Mesenchymal stem cell (in vitro differentiated cells and primary cell): ENCODE measurements at regions not wholly inside any gene's neighbourhood (a gene's known extent, or its start where the extent isn't known, plus 50 kb on each side); places are given as distances from the start of the nearest gene placed in this dataset.

Experiments used
- DNase-seq: peaks from one replicate; pipeline ENCODE4 v3.0.0-alpha.2; 2013
- H2AFZ ChIP-seq: one replicate; pipeline ENCODE4 v1.6.1; 2013; ENCODE audit warnings: low read depth, mild to moderate bottlenecking, control low read depth, inconsistent platforms, low read length, moderate library complexity
- H2AK5ac ChIP-seq: 2 replicates; pipeline ENCODE4 v1.6.1; 2013; ENCODE audit warnings: low read length, moderate library complexity, mild to moderate bottlenecking, inconsistent platforms; ENCODE audit not compliant: severe bottlenecking
- H2BK120ac ChIP-seq: one replicate; pipeline ENCODE4 v1.6.1; 2013; ENCODE audit warnings: low read depth, mild to moderate bottlenecking, inconsistent platforms, low read length, moderate library complexity
- H2BK12ac ChIP-seq, 2 experiments: one replicate each; pipeline ENCODE4 v1.6.1; 2013; ENCODE audit warnings: inconsistent platforms in 2 of 2, low read length in 2 of 2, mild to moderate bottlenecking in 2 of 2, moderate library complexity in 2 of 2, control low read depth in 1 of 2
- H2BK15ac ChIP-seq: one replicate; pipeline ENCODE4 v1.6.1; 2013; ENCODE audit warnings: mild to moderate bottlenecking, low read depth, inconsistent platforms; ENCODE audit not compliant: poor library complexity, severe bottlenecking
- H2BK5ac ChIP-seq: 2 replicates; pipeline ENCODE4 v1.6.1; 2013; ENCODE audit warnings: low read depth, mild to moderate bottlenecking, low read length, control low read depth, inconsistent platforms; ENCODE audit not compliant: poor library complexity, severe bottlenecking
- H3K14ac ChIP-seq, 2 experiments: one replicate each; pipeline ENCODE4 v1.6.1; 2013; ENCODE audit warnings: inconsistent platforms in 2 of 2, low read length in 2 of 2, control low read depth in 1 of 2, mild to moderate bottlenecking in 1 of 2, moderate library complexity in 1 of 2
- H3K18ac ChIP-seq, 2 experiments: one replicate each; pipeline ENCODE4 v1.6.1; 2013; ENCODE audit warnings: inconsistent platforms in 2 of 2, low read length in 2 of 2, control low read depth in 1 of 2, low read depth in 1 of 2, mild to moderate bottlenecking in 1 of 2
- H3K23ac ChIP-seq, 2 experiments: one replicate each; pipeline ENCODE4 v1.6.1; 2013; ENCODE audit warnings: inconsistent platforms in 2 of 2, low read length in 2 of 2, mild to moderate bottlenecking in 2 of 2, moderate library complexity in 2 of 2, control low read depth in 1 of 2
- H3K27ac ChIP-seq: 2 replicates; pipeline ENCODE4 v1.5.1; 2013; ENCODE audit warnings: mild to moderate bottlenecking, moderate library complexity, low read length, control low read depth, inconsistent platforms; ENCODE audit not compliant: poor library complexity, severe bottlenecking
- H3K27me3 ChIP-seq, 2 experiments: 2 replicates each; pipeline versions ENCODE4 v1.6.1 to v1.7.0; 2013; ENCODE audit warnings: low read length in 2 of 2, mild to moderate bottlenecking in 2 of 2, moderate library complexity in 2 of 2, control low read depth in 1 of 2, inconsistent platforms in 1 of 2; ENCODE audit not compliant: control insufficient read depth in 1 of 2, insufficient read depth in 1 of 2
- H3K36me3 ChIP-seq, 2 experiments: 2 replicates each; pipeline versions ENCODE4 v1.6.1 to v1.7.0; 2013; ENCODE audit warnings: low read length in 2 of 2, control low read depth in 1 of 2, inconsistent platforms in 1 of 2, low read depth in 1 of 2, mild to moderate bottlenecking in 1 of 2; ENCODE audit not compliant: insufficient read depth in 2 of 2, control insufficient read depth in 1 of 2
- H3K4ac ChIP-seq, 2 experiments: one replicate each; pipeline ENCODE4 v1.6.1; 2013; ENCODE audit warnings: inconsistent platforms in 2 of 2, low read length in 2 of 2, mild to moderate bottlenecking in 2 of 2, moderate library complexity in 2 of 2, control low read depth in 1 of 2, low read depth in 1 of 2
- H3K4me1 ChIP-seq: 2 replicates; pipeline ENCODE4 v1.6.1; 2013; ENCODE audit warnings: low read depth, low read length, control low read depth; ENCODE audit not compliant: control insufficient read depth, insufficient read depth
- H3K4me2 ChIP-seq: 2 replicates; pipeline ENCODE4 v1.6.1; 2013; ENCODE audit warnings: low read length, mild to moderate bottlenecking, inconsistent platforms; ENCODE audit not compliant: poor library complexity, severe bottlenecking
- H3K4me3 ChIP-seq, 2 experiments: 2 replicates each; pipeline versions ENCODE4 v1.5.1 to v1.7.0; 2013; ENCODE audit warnings: low read length in 2 of 2, mild to moderate bottlenecking in 2 of 2, control low read depth in 1 of 2, low read depth in 1 of 2; ENCODE audit not compliant: insufficient read depth in 1 of 2
- H3K79me1 ChIP-seq: replicated peaks from 2 replicates; pipeline ENCODE4 v1.6.1; 2013; ENCODE audit warnings: mild to moderate bottlenecking, control low read depth, low read length, inconsistent platforms; ENCODE audit not compliant: poor library complexity, severe bottlenecking
- H3K9ac ChIP-seq: 2 replicates; pipeline ENCODE4 v1.7.0; 2013; ENCODE audit warnings: mild to moderate bottlenecking, low read length, moderate library complexity
- H3K9me3 ChIP-seq: 2 replicates; pipeline ENCODE4 v1.7.0; 2013; ENCODE audit warnings: mild to moderate bottlenecking, low read length; ENCODE audit not compliant: control insufficient read depth
- H4K8ac ChIP-seq: one replicate; pipeline ENCODE4 v1.6.1; 2013; ENCODE audit warnings: inconsistent platforms, mild to moderate bottlenecking, low read length, moderate library complexity
- H4K91ac ChIP-seq: one replicate; pipeline ENCODE4 v1.6.1; 2013; ENCODE audit warnings: mild to moderate bottlenecking, low read length, inconsistent platforms
- WGBS: methylation state at CpG from one replicate; pipeline ENCODE4 v1.1.7; 2013; ENCODE audit warnings: mixed read lengths; 5-methylcytosine and 5-hydroxymethylcytosine counted together

DNA sequence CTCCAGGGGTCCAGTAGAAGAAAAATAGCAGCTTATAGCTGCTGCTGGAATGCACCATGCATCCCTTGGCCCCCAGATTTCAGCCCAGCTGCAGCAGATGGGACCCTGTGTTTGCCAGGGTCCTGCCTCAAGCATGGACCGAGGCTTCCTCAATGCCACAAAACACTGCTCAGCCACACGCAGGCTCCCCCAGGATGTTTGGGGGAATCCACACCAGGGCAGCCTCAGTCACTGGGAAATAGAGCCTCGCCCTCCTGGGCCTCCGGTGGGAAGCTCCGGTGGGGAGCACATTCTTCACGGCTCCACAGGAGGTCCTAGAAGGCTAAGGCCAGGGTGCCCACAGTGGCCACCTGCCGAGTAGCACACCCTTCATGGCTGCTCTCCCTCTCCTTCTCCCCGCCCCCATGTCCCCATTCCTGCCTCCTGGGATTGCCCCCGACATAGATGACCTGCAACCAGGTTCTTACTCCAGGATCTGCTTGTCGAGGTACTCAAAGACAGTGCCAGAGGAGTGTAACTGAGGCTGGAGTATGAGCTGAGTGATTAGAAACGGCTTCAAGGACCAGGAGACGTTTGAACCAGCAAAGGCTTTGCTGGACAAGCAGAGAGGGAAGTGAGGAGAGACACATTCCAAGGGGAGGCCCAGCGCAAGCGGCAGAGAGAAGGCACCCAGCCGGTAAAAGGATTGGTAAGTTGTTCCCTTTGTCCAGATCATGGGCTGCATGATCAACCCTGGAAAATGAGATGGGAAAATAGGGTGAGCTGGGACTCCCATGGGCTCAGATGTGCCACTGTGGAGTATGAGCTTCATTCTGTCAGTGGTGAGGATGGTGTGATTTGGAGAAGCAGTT, 110.7 kb upstream of the UQCRFS1 start:
- Histone ChIP-seq H3K27ac (no peak overlapping the region), H3K23ac (no peak overlapping the region), H3K9me3 (no peaks in the 10 kb centered on the region), H3K14ac (no peak overlapping the region), H3K4me2 (no peak overlapping the region), H2AK5ac (no peak overlapping the region), H2BK5ac (no peak overlapping the region), H3K18ac (no peak overlapping the region), H2BK15ac (no peak overlapping the region), H3K9ac (no peak overlapping the region), H3K4ac (no peak overlapping the region), H2BK120ac (no peak overlapping the region), H3K4me1 (no peaks in the 10 kb centered on the region), H3K27me3 (no peaks in the 10 kb centered on the region), H3K36me3 (no peaks in the 10 kb centered on the region), H3K79me1 (no peaks in the 10 kb centered on the region), H2AFZ (no peak overlapping the region), H4K91ac (no peak overlapping the region), H4K8ac (no peak overlapping the region), H3K4me3 (no peak overlapping the region), H2BK12ac (no peak overlapping the region)
- no peak for DNase-seq
- 70% methylated on average over 14 of the region's 15 CpGs for WGBS

GRCh38 chr19:29324291-29324680, 111.3 kb upstream of the UQCRFS1 start:
- no peaks in the 10 kb centered on the region for H3K9me3 ChIP-seq
- no peak overlapping the region for H2BK15ac ChIP-seq
- H3K9ac ChIP-seq: no peak overlapping the region
- H3K4ac ChIP-seq: no peak overlapping the region
- H3K18ac ChIP-seq: no peak overlapping the region
- no peak overlapping the region for H3K4me3 ChIP-seq
- no peak overlapping the region for H3K27ac ChIP-seq
- WGBS: 78% methylated on average over 8 of the region's 8 CpGs
- no peak overlapping the region for H4K91ac ChIP-seq
- no peaks in the 10 kb centered on the region for H3K36me3 ChIP-seq
- H2BK5ac ChIP-seq: no peak overlapping the region
- no peak overlapping the region for H3K23ac ChIP-seq
- H3K4me2 ChIP-seq: no peak overlapping the region
- H2BK12ac ChIP-seq: no peak overlapping the region
- no peaks in the 10 kb centered on the region for H3K27me3 ChIP-seq
- H3K79me1 ChIP-seq: no peaks in the 10 kb centered on the region
- no peak overlapping the region for H3K14ac ChIP-seq
- H4K8ac ChIP-seq: no peak overlapping the region
- no peaks in the 10 kb centered on the region for H3K4me1 ChIP-seq
- H2AFZ ChIP-seq: no peak overlapping the region
- no peak overlapping the region for H2BK120ac ChIP-seq
- DNase-seq: no peak
- no peak overlapping the region for H2AK5ac ChIP-seq

DNA sequence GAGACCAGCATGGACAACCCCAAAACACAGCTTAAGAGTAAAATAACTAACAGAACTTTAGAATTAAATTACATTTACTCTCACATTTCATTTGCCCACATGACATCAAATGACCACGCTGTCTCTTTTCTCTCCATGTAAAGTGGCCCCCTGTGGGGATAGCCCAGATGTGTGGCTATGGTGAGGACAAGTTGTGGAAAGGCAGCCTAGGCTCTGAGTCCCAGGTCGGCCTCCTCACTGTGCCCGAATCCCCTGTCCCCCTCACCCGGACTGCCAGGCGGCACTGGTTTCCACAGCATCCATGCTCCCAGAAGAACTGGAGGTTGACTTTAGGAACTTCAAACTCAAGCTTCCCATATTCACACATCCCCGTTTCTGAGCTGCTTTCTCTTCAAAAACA, 111.8 kb upstream of the UQCRFS1 start:
- Histone ChIP-seq H3K14ac (no peak overlapping the region), H2BK12ac (no peak overlapping the region), H3K23ac (no peak overlapping the region), H3K36me3 (no peaks in the 10 kb centered on the region), H4K8ac (no peak overlapping the region), H4K91ac (no peak overlapping the region), H3K27me3 (no peaks in the 10 kb centered on the region), H3K18ac (no peak overlapping the region), H2AFZ (no peak overlapping the region), H3K4ac (no peak overlapping the region), H2BK15ac (no peak overlapping the region), H2BK120ac (no peak overlapping the region), H2AK5ac (no peak overlapping the region), H3K4me2 (no peak overlapping the region), H3K79me1 (no peaks in the 10 kb centered on the region), H2BK5ac (no peak overlapping the region), H3K4me3 (no peak overlapping the region), H3K9ac (no peak overlapping the region), H3K4me1 (no peaks in the 10 kb centered on the region), H3K9me3 (no peaks in the 10 kb centered on the region), H3K27ac (no peak overlapping the region)
- 95% methylated on average over 5 of the region's 6 CpGs for WGBS
- no peak for DNase-seq

GRCh38 chr19:29325241-29325975, 112.5 kb upstream of the UQCRFS1 start:
- H3K4me1 ChIP-seq: no peaks in the 10 kb centered on the region
- no peak overlapping the region for H2AK5ac ChIP-seq
- H4K91ac ChIP-seq: no peak overlapping the region
- H3K27ac ChIP-seq: no peak overlapping the region
- H2BK15ac ChIP-seq: no peak overlapping the region
- H3K9me3 ChIP-seq: no peaks in the 10 kb centered on the region
- no peak overlapping the region for H3K4ac ChIP-seq
- H2AFZ ChIP-seq: no peak overlapping the region
- H3K23ac ChIP-seq: no peak overlapping the region
- no peak overlapping the region for H2BK5ac ChIP-seq
- H3K18ac ChIP-seq: no peak overlapping the region
- H3K27me3 ChIP-seq: no peaks in the 10 kb centered on the region
- no peaks in the 10 kb centered on the region for H3K36me3 ChIP-seq
- H3K9ac ChIP-seq: no peak overlapping the region
- no peak overlapping the region for H4K8ac ChIP-seq
- no peak overlapping the region for H2BK12ac ChIP-seq
- WGBS: 70% methylated on average over 10 of the region's 11 CpGs
- H3K4me2 ChIP-seq: no peak overlapping the region
- DNase-seq: no peak
- H3K14ac ChIP-seq: no peak overlapping the region
- H2BK120ac ChIP-seq: no peak overlapping the region
- H3K4me3 ChIP-seq: no peak overlapping the region
- H3K79me1 ChIP-seq: no peaks in the 10 kb centered on the region
